ENCODE measurements at regions not wholly inside any gene's neighbourhood (a gene's known extent, or its start where the extent isn't known, plus 50 kb on each side); places are given as distances from the start of the nearest gene placed in this dataset.

DNA sequence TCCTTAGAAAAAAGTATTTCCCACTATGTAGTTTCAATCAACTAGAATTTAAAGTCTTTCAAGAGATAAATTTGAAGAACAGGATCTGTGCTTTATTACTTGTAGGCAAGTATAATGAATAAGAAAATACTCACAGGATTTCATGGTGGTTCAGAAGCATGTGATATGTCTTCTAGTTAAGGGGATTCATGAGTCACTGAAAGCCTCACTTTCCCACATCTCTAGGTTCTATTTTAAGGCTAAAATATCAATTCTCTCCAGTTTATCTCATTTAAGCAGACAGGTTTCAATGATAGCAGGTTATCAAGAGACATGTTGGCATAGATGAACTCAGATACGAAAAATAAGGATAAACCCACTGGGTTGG is 437.8 kb upstream of the BCHE start:
- TF ChIP-seq, protein P1, sequence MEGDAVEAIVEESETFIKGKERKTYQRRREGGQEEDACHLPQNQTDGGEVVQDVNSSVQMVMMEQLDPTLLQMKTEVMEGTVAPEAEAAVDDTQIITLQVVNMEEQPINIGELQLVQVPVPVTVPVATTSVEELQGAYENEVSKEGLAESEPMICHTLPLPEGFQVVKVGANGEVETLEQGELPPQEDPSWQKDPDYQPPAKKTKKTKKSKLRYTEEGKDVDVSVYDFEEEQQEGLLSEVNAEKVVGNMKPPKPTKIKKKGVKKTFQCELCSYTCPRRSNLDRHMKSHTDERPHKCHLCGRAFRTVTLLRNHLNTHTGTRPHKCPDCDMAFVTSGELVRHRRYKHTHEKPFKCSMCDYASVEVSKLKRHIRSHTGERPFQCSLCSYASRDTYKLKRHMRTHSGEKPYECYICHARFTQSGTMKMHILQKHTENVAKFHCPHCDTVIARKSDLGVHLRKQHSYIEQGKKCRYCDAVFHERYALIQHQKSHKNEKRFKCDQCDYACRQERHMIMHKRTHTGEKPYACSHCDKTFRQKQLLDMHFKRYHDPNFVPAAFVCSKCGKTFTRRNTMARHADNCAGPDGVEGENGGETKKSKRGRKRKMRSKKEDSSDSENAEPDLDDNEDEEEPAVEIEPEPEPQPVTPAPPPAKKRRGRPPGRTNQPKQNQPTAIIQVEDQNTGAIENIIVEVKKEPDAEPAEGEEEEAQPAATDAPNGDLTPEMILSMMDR (conservative IDR thresholded peaks at IDR 0.05), result no peak
- TF ChIP-seq ZFX (IDR thresholded peaks at IDR 0.05), result no peak

Measured in C4-2B (cell line).